H1 (cell line): ENCODE measurements at regions not wholly inside any gene's neighbourhood (a gene's known extent, or its start where the extent isn't known, plus 50 kb on each side); places are given as distances from the start of the nearest gene placed in this dataset.

Source experiments
- CTCF ChIA-PET: fragments of 300-600 bp; sonication (Branson Sonifier 250); formaldehyde crosslinking; loops from one replicate; lab custom pipeline; 2021; ENCODE audit not compliant: partially characterized antibody; lab: Charles Lee
- POLR2A ChIA-PET: fragments of 300-600 bp; sonication (Branson Sonifier 250); formaldehyde crosslinking; loops from one replicate; lab custom pipeline; 2021; ENCODE audit warnings: inconsistent platforms; ENCODE audit not compliant: partially characterized antibody; lab: Charles Lee
- DNase-seq, 2 experiments: peaks; one replicate each; pipeline versions ENCODE4 v3.0.0 to v3.0.0-alpha.2; 2010 to 2022; ENCODE audit warnings: low spot score in 2 of 2, low read depth in 1 of 2, mixed read lengths in 1 of 2
- FAIRE-seq: peaks from 2 replicates; lab custom pipeline; 2011; peaks lifted over from hg19 to GRCh38; lab: Jason Lieb, UNC
- H2AFZ ChIP-seq: 2 replicates; pipeline ENCODE4 v1.8.1; 2012; ENCODE audit warnings: low read length, inconsistent platforms
- H2AK5ac ChIP-seq: 2 replicates; pipeline ENCODE4 v1.6.1; 2013; ENCODE audit warnings: low read depth, low read length
- H2BK120ac ChIP-seq: replicated peaks from 2 replicates; pipeline ENCODE3; 2013; ENCODE audit warnings: low read depth, low read length, inconsistent platforms
- H2BK12ac ChIP-seq: 2 replicates; pipeline ENCODE4 v1.6.1; 2013; ENCODE audit warnings: low read depth, low read length
- H2BK15ac ChIP-seq: 2 replicates; pipeline ENCODE4 v1.6.1; 2013; ENCODE audit warnings: low read length
- H2BK20ac ChIP-seq: 2 replicates; pipeline ENCODE4 v1.6.1; 2013; ENCODE audit warnings: low read length
- H2BK5ac ChIP-seq: 2 replicates; pipeline ENCODE4 v1.6.1; 2013; ENCODE audit warnings: low read depth, low read length
- H3K14ac ChIP-seq: 2 replicates; pipeline ENCODE4 v1.6.1; 2013; ENCODE audit warnings: inconsistent platforms; ENCODE audit not compliant: insufficient read length
- H3K18ac ChIP-seq: 2 replicates; pipeline ENCODE4 v1.6.1; 2013; ENCODE audit warnings: low read length; ENCODE audit errors: extremely low read depth
- H3K23ac ChIP-seq: 2 replicates; pipeline ENCODE4 v1.6.1; 2013; ENCODE audit warnings: inconsistent platforms; ENCODE audit not compliant: insufficient read length
- H3K23me2 ChIP-seq: 2 replicates; pipeline ENCODE4 v1.6.1; 2013; ENCODE audit warnings: low read depth, low read length
- H3K27ac ChIP-seq: 2 replicates; pipeline ENCODE4 v1.6.1; 2011; ENCODE audit warnings: low read depth, low read length, inconsistent platforms
- H3K27me3 ChIP-seq, 4 experiments: replicated peaks in 1 of 4; 1 replicate in 1 of 4; 2 replicates in 3 of 4; pipeline versions ENCODE4 v1.6.1 to v1.8.1; 2011 to 2013; ENCODE audit warnings: low read length in 3 of 4, mild to moderate bottlenecking in 3 of 4, inconsistent platforms in 2 of 4, mixed read lengths in 2 of 4, moderate library complexity in 1 of 4; ENCODE audit not compliant: control insufficient read depth in 3 of 4, insufficient read depth in 3 of 4; ENCODE audit errors: extremely low read depth in 1 of 4
- H3K36me3 ChIP-seq, 4 experiments: 2 replicates each; pipeline versions ENCODE4 v1.6.1 to v1.8.1; 2011 to 2013; ENCODE audit warnings: mild to moderate bottlenecking in 4 of 4, low read length in 3 of 4, moderate library complexity in 2 of 4, control low read depth in 1 of 4, inconsistent platforms in 1 of 4; ENCODE audit not compliant: insufficient read depth in 4 of 4, control insufficient read depth in 2 of 4
- H3K4ac ChIP-seq: replicated peaks from 2 replicates; pipeline ENCODE3; 2013; ENCODE audit warnings: low read length, low read depth, mixed read lengths, inconsistent platforms; ENCODE audit not compliant: insufficient read length
- H3K4me1 ChIP-seq, 4 experiments: replicated peaks in 1 of 4; 1 replicate in 1 of 4; 2 replicates in 3 of 4; pipeline versions ENCODE4 v1.6.1 to v1.8.1; 2011 to 2013; ENCODE audit warnings: low read length in 3 of 4, inconsistent platforms in 2 of 4, mixed read lengths in 1 of 4; ENCODE audit not compliant: insufficient read depth in 4 of 4, control insufficient read depth in 3 of 4
- H3K4me2 ChIP-seq, 2 experiments: 2 replicates each; pipeline versions ENCODE4 v1.6.1 to v1.8.1; 2011 to 2013; ENCODE audit warnings: low read depth in 2 of 2, low read length in 2 of 2, control low read depth in 1 of 2, inconsistent platforms in 1 of 2, mild to moderate bottlenecking in 1 of 2; ENCODE audit not compliant: insufficient read depth in 1 of 2
- H3K4me3 ChIP-seq, 4 experiments: fragments of 200-600, 300-600 bp in 1 of 4; sonication (generic), shearing (Covaris generic), sonication (Bioruptor Twin) in 1 of 4; 2 replicates each; pipeline versions ENCODE4 v1.5.1 to v1.8.1; 2011 to 2016; ENCODE audit warnings: low read length in 4 of 4, low read depth in 3 of 4, control low read depth in 2 of 4, inconsistent platforms in 2 of 4, mild to moderate bottlenecking in 2 of 4, mixed read lengths in 1 of 4, moderate library complexity in 1 of 4; ENCODE audit not compliant: insufficient read depth in 2 of 4; ENCODE audit errors: extremely low read depth in 1 of 4
- H3K56ac ChIP-seq: replicated peaks from 2 replicates; pipeline ENCODE3; 2013; ENCODE audit warnings: low read depth, mild to moderate bottlenecking, mixed read lengths, low read length, inconsistent platforms; ENCODE audit not compliant: insufficient read length
- H3K79me1 ChIP-seq: 2 replicates; pipeline ENCODE4 v1.6.1; 2013; ENCODE audit warnings: low read depth, low read length, control low read depth
- H3K79me2 ChIP-seq, 2 experiments: 2 replicates each; pipeline versions ENCODE4 v1.6.1 to v1.8.1; 2012 to 2013; ENCODE audit warnings: low read length in 2 of 2, mild to moderate bottlenecking in 2 of 2, inconsistent platforms in 1 of 2; ENCODE audit not compliant: insufficient read depth in 2 of 2, control insufficient read depth in 1 of 2
- H3K9ac ChIP-seq, 4 experiments: replicated peaks in 1 of 4; 1 replicate in 1 of 4; 2 replicates in 3 of 4; pipeline versions ENCODE4 v1.6.1 to v1.8.1; 2011 to 2013; ENCODE audit warnings: low read depth in 3 of 4, low read length in 3 of 4, control low read depth in 2 of 4, mild to moderate bottlenecking in 2 of 4, moderate library complexity in 2 of 4, inconsistent platforms in 1 of 4; ENCODE audit errors: extremely low read depth in 1 of 4
- H3K9me3 ChIP-seq, 2 experiments: 2 replicates each; pipeline versions ENCODE4 v1.6.1 to v1.8.1; 2012 to 2013; ENCODE audit warnings: mild to moderate bottlenecking in 2 of 2, moderate library complexity in 2 of 2, control low read depth in 1 of 2, inconsistent platforms in 1 of 2, low read depth in 1 of 2, low read length in 1 of 2, mixed read lengths in 1 of 2; ENCODE audit not compliant: insufficient read depth in 2 of 2
- H4K20me1 ChIP-seq, 2 experiments: replicated peaks in 1 of 2; 2 replicates each; pipeline versions ENCODE3 to v1.8.1; 2011 to 2013; ENCODE audit warnings: inconsistent platforms in 2 of 2, low read length in 2 of 2, mild to moderate bottlenecking in 1 of 2; ENCODE audit not compliant: insufficient read depth in 2 of 2, control insufficient read depth in 1 of 2
- H4K5ac ChIP-seq: 2 replicates; pipeline ENCODE4 v1.6.1; 2013; ENCODE audit warnings: low read length, low read depth, mixed read lengths, inconsistent platforms; ENCODE audit not compliant: insufficient read length
- H4K8ac ChIP-seq: 2 replicates; pipeline ENCODE4 v1.8.0; 2013; ENCODE audit warnings: mild to moderate bottlenecking, moderate library complexity, low read length, inconsistent platforms; ENCODE audit not compliant: insufficient read depth; ENCODE audit errors: extremely low read depth
- H4K91ac ChIP-seq: replicated peaks from 2 replicates; pipeline ENCODE3; 2013; ENCODE audit warnings: low read length, mixed read lengths, inconsistent platforms; ENCODE audit not compliant: insufficient read length
- JUND ChIP-seq: IDR thresholded peaks from 2 replicates; pipeline ENCODE4 v1.6.1; 2011; ENCODE audit warnings: mild to moderate bottlenecking, improper control_type of control experiment, low read length
- WGBS, 2 experiments: shearing (Covaris generic) in 1 of 2; methylation state at CpG; one replicate each; pipeline versions ENCODE4 v1.1.6 to v1.1.7; 2013 to 2015; ENCODE audit warnings: low lambda C conversion rate in 2 of 2, mixed read lengths in 2 of 2, inconsistent platforms in 1 of 2, low coverage in 1 of 2, missing lambda C conversion rate in 1 of 2; ENCODE audit not compliant: insufficient replicate concordance in 2 of 2, insufficient coverage in 1 of 2, insufficient read length in 1 of 2; ENCODE audit errors: extremely low coverage in 1 of 2, missing lambda C conversion rate in 1 of 2; 5-methylcytosine and 5-hydroxymethylcytosine counted together

DNA sequence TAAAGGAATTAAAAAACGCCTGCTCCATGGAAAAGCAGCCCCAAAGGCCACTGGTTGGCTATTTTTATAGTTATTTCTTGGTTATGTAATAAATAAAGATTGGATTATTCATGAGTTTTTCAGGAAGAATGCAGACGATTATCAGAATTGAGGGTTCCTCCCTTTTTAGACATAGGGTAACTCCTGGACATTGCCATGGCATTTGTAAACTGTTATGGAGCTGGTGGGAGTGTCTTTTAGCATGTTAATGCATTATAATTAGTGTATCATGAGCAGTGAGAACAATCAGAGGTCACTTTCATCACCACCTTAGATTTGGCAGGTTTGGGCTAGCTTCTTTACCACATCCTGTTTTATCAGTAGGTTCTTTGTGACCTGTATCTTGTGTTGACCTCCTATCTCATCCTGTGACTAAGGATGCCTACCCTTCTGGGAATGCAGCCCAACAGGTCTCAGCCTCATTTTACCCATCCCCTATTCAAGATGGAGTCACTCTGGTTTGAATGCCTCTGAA is 728.7 kb downstream of the GALC start:
- FAIRE-seq (no peak), DNase-seq (no peak)
- H2BK12ac ChIP-seq, result no peak overlapping the region
- H4K8ac ChIP-seq, result no peak overlapping the region
- no peak for TF ChIP-seq JUND
- no peak overlapping the region for H2BK20ac ChIP-seq
- H4K20me1 ChIP-seq, result no peaks in the 10 kb centered on the region
- H3K14ac ChIP-seq, result no peak overlapping the region
- no peak overlapping the region for H2AK5ac ChIP-seq
- H2BK15ac ChIP-seq, result no peak overlapping the region
- H2BK120ac ChIP-seq, result no peak overlapping the region
- no peak overlapping the region for H3K9ac ChIP-seq
- no peak overlapping the region for H3K18ac ChIP-seq
- H3K4me1 ChIP-seq, result peaks cover 0 to 9% (median 4%) of the 10 kb centered on the region in 4 experiments; a peak in 4 of 7 replicates
- no peak overlapping the region for H2BK5ac ChIP-seq
- no peaks in the 10 kb centered on the region for H3K23me2 ChIP-seq
- ChIA-PET CTCF (interaction anchor here (1.5 kb wide), 1 partner anchor 151 kb away, joined by 4 read pairs; no protein-coding TSS in a partner anchor), POLR2A (interaction anchor here (1.2 kb wide), 1 partner anchor 10 kb away, joined by 4 read pairs; no protein-coding TSS in a partner anchor)
- H4K91ac ChIP-seq, result no peak overlapping the region
- no peak overlapping the region for H2AFZ ChIP-seq
- H3K27ac ChIP-seq, result no peak overlapping the region
- no peak overlapping the region for H4K5ac ChIP-seq
- WGBS, 2 experiments, result 77% methylated on average over 2 of the region's 2 CpGs; no CpG with 5 or more reads in 1 of the 2 experiments
- H3K4ac ChIP-seq, result no peak overlapping the region
- no peaks in the 10 kb centered on the region for H3K79me1 ChIP-seq
- H3K23ac ChIP-seq, result no peak overlapping the region
- no peak overlapping the region for H3K4me2 ChIP-seq
- no peak overlapping the region for H3K4me3 ChIP-seq
- no peak overlapping the region for H3K56ac ChIP-seq
- no peaks in the 10 kb centered on the region for H3K9me3 ChIP-seq
- no peaks in the 10 kb centered on the region for H3K79me2 ChIP-seq
- H3K27me3 ChIP-seq, result no peaks in the 10 kb centered on the region; a peak in 1 of 7 replicates
- no peaks in the 10 kb centered on the region for H3K36me3 ChIP-seq
